Lower leg skin (tissue), 3 donors: ENCODE measurements at regions not wholly inside any gene's neighbourhood (a gene's known extent, or its start where the extent isn't known, plus 50 kb on each side); places are given as distances from the start of the nearest gene placed in this dataset.

Experiments used
- CTCF ChIP-seq, 3 donors: fragments of 450-650 bp; IDR thresholded peaks; one replicate each; pipeline ENCODE4 v1.5.1; 2016; ENCODE audit warnings: antibody characterized with exemption in 3 of 3, mild to moderate bottlenecking in 3 of 3, moderate library complexity in 2 of 3
- POLR2A ChIP-seq, 2 donors: fragments of 450-650 bp; IDR thresholded peaks; one replicate each; pipeline ENCODE4 v1.6.1; 2016 to 2017; ENCODE audit warnings: antibody characterized with exemption in 2 of 2, mild to moderate bottlenecking in 1 of 2, moderate library complexity in 1 of 2

- no peak for TF ChIP-seq POLR2A (IDR thresholded peaks at IDR 0.05)
- TF ChIP-seq CTCF (IDR thresholded peaks at IDR 0.05): no peak
Measured at GRCh38 chr4:66791686-66792085, 753.6 kb downstream of the CENPC start.
